H9 (cell line): ENCODE measurements at regions not wholly inside any gene's neighbourhood (a gene's known extent, or its start where the extent isn't known, plus 50 kb on each side); places are given as distances from the start of the nearest gene placed in this dataset.

ENCODE experiments used
- DNase-seq: peaks from one replicate; pipeline ENCODE4 v3.0.0-alpha.2; 2017
- H2AFZ ChIP-seq: one replicate; pipeline ENCODE4 v1.6.1; 2013; ENCODE audit warnings: mild to moderate bottlenecking, low read length, control low read depth, moderate library complexity
- H2AK5ac ChIP-seq: 2 replicates; pipeline ENCODE4 v1.6.1; 2013; ENCODE audit warnings: low read length, control low read depth, mixed read lengths; ENCODE audit not compliant: insufficient read length
- H2BK120ac ChIP-seq: one replicate; pipeline ENCODE4 v1.6.1; 2013; ENCODE audit warnings: low read depth, mild to moderate bottlenecking, low read length, control low read depth, inconsistent platforms; ENCODE audit not compliant: poor library complexity, severe bottlenecking
- H2BK12ac ChIP-seq: 2 replicates; pipeline ENCODE4 v1.6.1; 2013; ENCODE audit warnings: low read length, control low read depth, mixed read lengths, low read depth; ENCODE audit not compliant: insufficient read length
- H2BK15ac ChIP-seq: 2 replicates; pipeline ENCODE4 v1.6.1; 2013; ENCODE audit warnings: low read depth, low read length, control low read depth
- H2BK20ac ChIP-seq: one replicate; pipeline ENCODE4 v1.6.1; 2013; ENCODE audit warnings: low read depth, mild to moderate bottlenecking, low read length, control low read depth, inconsistent platforms; ENCODE audit not compliant: poor library complexity, severe bottlenecking
- H2BK5ac ChIP-seq: 2 replicates; pipeline ENCODE4 v1.6.1; 2013; ENCODE audit warnings: low read length, control low read depth, mixed read lengths; ENCODE audit not compliant: insufficient read length
- H3K14ac ChIP-seq: 2 replicates; pipeline ENCODE4 v1.6.1; 2013; ENCODE audit warnings: low read length, control low read depth; ENCODE audit not compliant: insufficient read depth
- H3K18ac ChIP-seq: 2 replicates; pipeline ENCODE4 v1.6.1; 2013; ENCODE audit warnings: low read depth, mild to moderate bottlenecking, mixed read lengths, low read length, control low read depth; ENCODE audit not compliant: insufficient read length
- H3K23ac ChIP-seq: 2 replicates; pipeline ENCODE4 v1.6.1; 2013; ENCODE audit warnings: low read length, control low read depth, mixed read lengths, low read depth; ENCODE audit not compliant: insufficient read length
- H3K23me2 ChIP-seq: 2 replicates; pipeline ENCODE4 v1.6.1; 2013; ENCODE audit warnings: low read depth, mild to moderate bottlenecking, mixed read lengths, low read length, control low read depth; ENCODE audit not compliant: insufficient read length, poor library complexity, severe bottlenecking
- H3K27ac ChIP-seq: 2 replicates; pipeline ENCODE4 v1.5.1; 2013; ENCODE audit warnings: low read length, control low read depth, mixed read lengths, low read depth; ENCODE audit not compliant: insufficient read length
- H3K27me3 ChIP-seq: 2 replicates; pipeline ENCODE4 v1.6.1; 2013; ENCODE audit warnings: low read length, control low read depth, inconsistent platforms; ENCODE audit not compliant: insufficient read depth
- H3K4ac ChIP-seq: 2 replicates; pipeline ENCODE4 v1.6.1; 2013; ENCODE audit warnings: low read depth, mild to moderate bottlenecking, control low read depth, inconsistent platforms, low read length, moderate library complexity
- H3K4me1 ChIP-seq: 2 replicates; pipeline ENCODE4 v1.6.1; 2013; ENCODE audit warnings: low read length, control low read depth, inconsistent platforms; ENCODE audit not compliant: insufficient read depth
- H3K4me2 ChIP-seq: 2 replicates; pipeline ENCODE4 v1.6.1; 2013; ENCODE audit warnings: low read length, control low read depth, mixed read lengths; ENCODE audit not compliant: insufficient read length, insufficient read depth
- H3K56ac ChIP-seq: 2 replicates; pipeline ENCODE4 v1.6.1; 2013; ENCODE audit warnings: low read depth, mild to moderate bottlenecking, mixed read lengths, low read length, control low read depth; ENCODE audit not compliant: insufficient read length
- H3K79me1 ChIP-seq: 2 replicates; pipeline ENCODE4 v1.6.1; 2013; ENCODE audit warnings: low read depth, mild to moderate bottlenecking, moderate library complexity, low read length, control low read depth, inconsistent platforms; ENCODE audit not compliant: insufficient read depth, poor library complexity, severe bottlenecking
- H3K79me2 ChIP-seq: 2 replicates; pipeline ENCODE4 v1.6.1; 2013; ENCODE audit warnings: low read length, control low read depth, inconsistent platforms; ENCODE audit not compliant: insufficient read depth
- H3K9ac ChIP-seq: 2 replicates; pipeline ENCODE4 v1.6.1; 2013; ENCODE audit warnings: low read length, control low read depth, mixed read lengths; ENCODE audit not compliant: insufficient read length; ENCODE audit errors: extremely low read depth
- H3K9me3 ChIP-seq: one replicate; pipeline ENCODE4 v1.6.1; 2013; ENCODE audit warnings: low read depth, low read length, inconsistent platforms; ENCODE audit not compliant: control insufficient read depth
- H3T11ph ChIP-seq: one replicate; pipeline ENCODE4 v1.6.1; 2013; ENCODE audit warnings: mild to moderate bottlenecking, low read length, control low read depth, inconsistent platforms
- H4K20me1 ChIP-seq: one replicate; pipeline ENCODE4 v1.6.1; 2013; ENCODE audit not compliant: control insufficient read depth, insufficient read length, insufficient read depth
- H4K5ac ChIP-seq: 2 replicates; pipeline ENCODE4 v1.6.1; 2013; ENCODE audit warnings: low read depth, mild to moderate bottlenecking, mixed read lengths, low read length, control low read depth; ENCODE audit not compliant: insufficient read length
- H4K8ac ChIP-seq: replicated peaks from 2 replicates; pipeline ENCODE4 v1.6.1; 2013; ENCODE audit warnings: low read length, control low read depth, mixed read lengths, low read depth; ENCODE audit not compliant: insufficient read length
- H4K91ac ChIP-seq: 2 replicates; pipeline ENCODE4 v1.6.1; 2013; ENCODE audit warnings: low read depth, mild to moderate bottlenecking, moderate library complexity, mixed read lengths, low read length, control low read depth; ENCODE audit not compliant: insufficient read length
- H3K27ac Mint-ChIP-seq, 3 experiments: 2 replicates in 2 of 3; 3 replicates in 1 of 3; pipeline ENCODE4 v1.8.0; 2020 to 2021; ENCODE audit warnings: mixed read lengths in 3 of 3, mild to moderate bottlenecking in 1 of 3, moderate library complexity in 1 of 3
- H3K27me3 Mint-ChIP-seq: 2 replicates; pipeline ENCODE4 v1.8.0; 2021; ENCODE audit warnings: low read depth, mild to moderate bottlenecking, moderate library complexity, mixed read lengths
- H3K36me3 Mint-ChIP-seq, 3 experiments: 2 replicates in 2 of 3; 3 replicates in 1 of 3; pipeline ENCODE4 v1.8.0; 2020 to 2021; ENCODE audit warnings: low read depth in 3 of 3, mixed read lengths in 3 of 3; ENCODE audit not compliant: insufficient read depth in 1 of 3
- H3K4me1 Mint-ChIP-seq, 2 experiments: 2 replicates each; pipeline ENCODE4 v1.8.0; 2020; ENCODE audit warnings: mixed read lengths in 2 of 2
- H3K4me3 Mint-ChIP-seq, 2 experiments: 2 replicates in 1 of 2; 3 replicates in 1 of 2; pipeline ENCODE4 v1.8.0; 2020 to 2021; ENCODE audit warnings: mild to moderate bottlenecking in 2 of 2, mixed read lengths in 2 of 2, moderate library complexity in 1 of 2
- H3K9me3 Mint-ChIP-seq, 2 experiments: 2 replicates in 1 of 2; 3 replicates in 1 of 2; pipeline ENCODE4 v1.8.0; 2020; ENCODE audit warnings: mild to moderate bottlenecking in 2 of 2, mixed read lengths in 2 of 2, moderate library complexity in 1 of 2
- WGBS: extraction: QIAGEN DNeasy Blood & Tissue Kit; methylation state at CpG from one replicate; pipeline ENCODE4 v1.1.7; 2013; ENCODE audit warnings: missing lambda C conversion rate, low lambda C conversion rate, mixed read lengths; ENCODE audit not compliant: insufficient read length; ENCODE audit errors: extremely low coverage; 5-methylcytosine and 5-hydroxymethylcytosine counted together
- TF ChIP-seq, protein P1 (sequence below): fragments of 200-600 bp; sonication (generic); conservative IDR thresholded peaks from 3 replicates; pipeline ENCODE4 v1.8.0; 2021; ENCODE audit warnings: antibody characterized with exemption, mild to moderate bottlenecking

DNA sequence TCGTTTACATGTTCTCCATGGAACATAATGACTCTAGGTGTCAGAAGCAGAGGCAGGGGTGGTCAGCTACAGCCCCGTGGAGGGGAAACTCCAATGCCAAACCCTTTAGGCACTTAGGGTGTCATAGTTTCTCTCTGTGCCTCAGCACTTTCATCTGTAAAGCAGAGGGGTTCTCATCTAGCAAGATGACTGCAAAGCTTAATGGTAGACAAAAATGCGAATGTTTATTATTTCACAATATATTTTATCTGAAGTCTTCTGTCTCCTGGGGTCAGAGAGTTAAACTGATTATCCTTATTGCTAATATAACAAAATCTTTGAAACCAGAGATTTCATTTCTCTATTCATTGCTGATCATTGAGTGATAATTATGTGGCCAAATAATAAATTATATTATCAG lies 522.5 kb downstream of the TSN start:
- no peak overlapping the region for H3K9ac ChIP-seq
- no peak overlapping the region for H4K91ac ChIP-seq
- TF ChIP-seq, protein P1, sequence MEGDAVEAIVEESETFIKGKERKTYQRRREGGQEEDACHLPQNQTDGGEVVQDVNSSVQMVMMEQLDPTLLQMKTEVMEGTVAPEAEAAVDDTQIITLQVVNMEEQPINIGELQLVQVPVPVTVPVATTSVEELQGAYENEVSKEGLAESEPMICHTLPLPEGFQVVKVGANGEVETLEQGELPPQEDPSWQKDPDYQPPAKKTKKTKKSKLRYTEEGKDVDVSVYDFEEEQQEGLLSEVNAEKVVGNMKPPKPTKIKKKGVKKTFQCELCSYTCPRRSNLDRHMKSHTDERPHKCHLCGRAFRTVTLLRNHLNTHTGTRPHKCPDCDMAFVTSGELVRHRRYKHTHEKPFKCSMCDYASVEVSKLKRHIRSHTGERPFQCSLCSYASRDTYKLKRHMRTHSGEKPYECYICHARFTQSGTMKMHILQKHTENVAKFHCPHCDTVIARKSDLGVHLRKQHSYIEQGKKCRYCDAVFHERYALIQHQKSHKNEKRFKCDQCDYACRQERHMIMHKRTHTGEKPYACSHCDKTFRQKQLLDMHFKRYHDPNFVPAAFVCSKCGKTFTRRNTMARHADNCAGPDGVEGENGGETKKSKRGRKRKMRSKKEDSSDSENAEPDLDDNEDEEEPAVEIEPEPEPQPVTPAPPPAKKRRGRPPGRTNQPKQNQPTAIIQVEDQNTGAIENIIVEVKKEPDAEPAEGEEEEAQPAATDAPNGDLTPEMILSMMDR = no peak
- H3K27me3 ChIP-seq = no peaks in the 10 kb centered on the region
- WGBS = no CpG with 5 or more reads among the region's 3 CpGs
- no peak overlapping the region for H2BK15ac ChIP-seq
- no peak overlapping the region for H3K14ac ChIP-seq
- no peaks in the 10 kb centered on the region for H3K23me2 ChIP-seq
- DNase-seq = no peak
- H4K20me1 ChIP-seq = no peaks in the 10 kb centered on the region
- Mint-ChIP-seq H3K4me1 (no peaks in the 10 kb centered on the region), H3K27ac (no peak overlapping the region), H3K36me3 (no peaks in the 10 kb centered on the region), H3K9me3 (peaks cover 0 to 2% of the 10 kb centered on the region in 2 experiments; a peak in 1 of 5 replicates), H3K27me3 (no peaks in the 10 kb centered on the region), H3K4me3 (no peak overlapping the region)
- no peak overlapping the region for H2AK5ac ChIP-seq
- no peaks in the 10 kb centered on the region for H3K9me3 ChIP-seq
- H3K4ac ChIP-seq = no peak overlapping the region
- H2BK20ac ChIP-seq = no peak overlapping the region
- no peak overlapping the region for H3K56ac ChIP-seq
- H3K27ac ChIP-seq = no peak overlapping the region
- H3K4me2 ChIP-seq = no peak overlapping the region
- no peaks in the 10 kb centered on the region for H3K79me1 ChIP-seq
- H2AFZ ChIP-seq = no peak overlapping the region
- no peak overlapping the region for H4K5ac ChIP-seq
- no peak overlapping the region for H4K8ac ChIP-seq
- H2BK5ac ChIP-seq = no peak overlapping the region
- H3K23ac ChIP-seq = no peak overlapping the region
- H3K79me2 ChIP-seq = no peaks in the 10 kb centered on the region
- no peak overlapping the region for H3K18ac ChIP-seq
- no peaks in the 10 kb centered on the region for H3K4me1 ChIP-seq
- H3T11ph ChIP-seq = no peak overlapping the region
- H2BK12ac ChIP-seq = no peak overlapping the region
- no peak overlapping the region for H2BK120ac ChIP-seq
